GM23338 (cell line): ENCODE measurements at regions not wholly inside any gene's neighbourhood (a gene's known extent, or its start where the extent isn't known, plus 50 kb on each side); places are given as distances from the start of the nearest gene placed in this dataset.
"Not testable (repeated sequence)": the region's sequence is repeated elsewhere in the genome, so short reads cannot be mapped to it uniquely, and the experiment has no call there.

Source experiments
- ATAC-seq: fragments of 200-7000 bp; cut with Tn5 transposase; 3 replicates; pipeline ENCODE4 v1.9.1; 2020
- DNase-seq: peaks from one replicate; pipeline ENCODE4 v3.0.0-alpha.2; 2015; ENCODE audit warnings: low spot score
- H2AFZ ChIP-seq: fragments of 200-600 bp; sonication (generic); 2 replicates; pipeline ENCODE4 v1.8.0; 2016; ENCODE audit warnings: antibody characterized with exemption, mild to moderate bottlenecking, moderate library complexity
- H3F3A ChIP-seq: fragments of 200-600 bp; sonication (generic); replicated peaks from 2 replicates; pipeline ENCODE4 v1.8.0; 2017; ENCODE audit warnings: antibody characterized with exemption, mixed run types, low read depth
- H3K27ac ChIP-seq: fragments of 200-600 bp; sonication (generic); 2 replicates; pipeline ENCODE4 v1.6.1; 2016; ENCODE audit warnings: low read depth
- H3K27me3 ChIP-seq: fragments of 200-600 bp; sonication (generic); 2 replicates; pipeline ENCODE4 v1.8.0; 2016; ENCODE audit warnings: mild to moderate bottlenecking, mixed run types, moderate library complexity; ENCODE audit not compliant: insufficient read depth
- H3K36me3 ChIP-seq: fragments of 200-600 bp; sonication (generic); 2 replicates; pipeline ENCODE4 v1.8.0; 2016; ENCODE audit warnings: mild to moderate bottlenecking; ENCODE audit not compliant: insufficient read depth
- H3K4me1 ChIP-seq: fragments of 200-600 bp; sonication (generic); 2 replicates; pipeline ENCODE4 v1.8.0; 2016; ENCODE audit warnings: mild to moderate bottlenecking, moderate library complexity; ENCODE audit not compliant: insufficient read depth
- H3K4me2 ChIP-seq: fragments of 200-600 bp; sonication (generic); 2 replicates; pipeline ENCODE4 v1.7.1; 2017; ENCODE audit warnings: mixed run types
- H3K4me3 ChIP-seq: fragments of 200-600 bp; sonication (generic); 2 replicates; pipeline ENCODE4 v1.6.1; 2016; ENCODE audit warnings: mixed run types
- H3K79me2 ChIP-seq: fragments of 200-600 bp; sonication (generic); replicated peaks from 2 replicates; pipeline ENCODE4 v1.8.0; 2017; ENCODE audit warnings: mild to moderate bottlenecking; ENCODE audit not compliant: insufficient read depth
- H3K9me2 ChIP-seq: fragments of 200-600 bp; sonication (generic); 2 replicates; pipeline ENCODE4 v1.8.0; 2017; ENCODE audit not compliant: insufficient read depth
- H4K20me1 ChIP-seq: fragments of 200-600 bp; sonication (generic); replicated peaks from 2 replicates; pipeline ENCODE4 v1.8.0; 2017; ENCODE audit warnings: mild to moderate bottlenecking; ENCODE audit not compliant: insufficient read depth
- H3K27ac Mint-ChIP-seq: 2 replicates; pipeline ENCODE4 v1.8.0; 2020; ENCODE audit warnings: inconsistent platforms, mild to moderate bottlenecking, moderate library complexity, mixed read lengths
- H3K27me3 Mint-ChIP-seq: 3 replicates; pipeline ENCODE4 v1.8.0; 2022; ENCODE audit warnings: low read depth, mild to moderate bottlenecking, moderate library complexity, mixed read lengths, inconsistent platforms; ENCODE audit not compliant: insufficient read depth, poor library complexity
- H3K36me3 Mint-ChIP-seq: 3 replicates; pipeline ENCODE4 v1.8.0; 2021; ENCODE audit warnings: low read depth, mild to moderate bottlenecking, inconsistent platforms, moderate library complexity, mixed read lengths
- H3K4me1 Mint-ChIP-seq: 3 replicates; pipeline ENCODE4 v1.8.0; 2020; ENCODE audit warnings: mild to moderate bottlenecking, inconsistent platforms, mixed read lengths
- H3K4me3 Mint-ChIP-seq: 3 replicates; pipeline ENCODE4 v1.8.0; 2021; ENCODE audit warnings: moderate library complexity, mild to moderate bottlenecking, inconsistent platforms, mixed read lengths
- H3K9me3 Mint-ChIP-seq: 3 replicates; pipeline ENCODE4 v1.8.0; 2020; ENCODE audit warnings: moderate library complexity, mild to moderate bottlenecking, inconsistent platforms, mixed read lengths
- CREB1 ChIP-seq: fragments of 250-450 bp; sonication (Bioruptor Pico); IDR thresholded peaks from 2 replicates; pipeline ENCODE4 v1.5.0; 2020; ENCODE audit warnings: low read depth, mild to moderate bottlenecking, moderate library complexity
- ETS1 ChIP-seq: IDR thresholded peaks from 2 replicates; pipeline ENCODE4 v1.6.1; 2016; ENCODE audit warnings: antibody characterized with exemption
- EZH2 ChIP-seq: fragments of 200-600 bp; sonication (generic); IDR thresholded peaks from one replicate; pipeline ENCODE4 v1.8.0; 2017; ENCODE audit warnings: antibody characterized with exemption, mild to moderate bottlenecking, low read depth; ENCODE audit not compliant: unreplicated experiment
- EZH2phosphoT487 ChIP-seq: fragments of 200-600 bp; sonication (generic); IDR thresholded peaks from one replicate; pipeline ENCODE4 v1.8.1; 2018; ENCODE audit warnings: antibody characterized with exemption; ENCODE audit not compliant: unreplicated experiment
- JUNB ChIP-seq: IDR thresholded peaks from one replicate; pipeline ENCODE4 v1.6.1; 2016; ENCODE audit warnings: antibody characterized with exemption; ENCODE audit not compliant: unreplicated experiment
- NANOG ChIP-seq: IDR thresholded peaks from 2 replicates; pipeline ENCODE4 v1.6.1; 2016; ENCODE audit warnings: antibody characterized with exemption, borderline replicate concordance
- POLR2AphosphoS5 ChIP-seq: IDR thresholded peaks from 2 replicates; pipeline ENCODE4 v1.6.1; 2016; ENCODE audit warnings: antibody characterized with exemption, low read depth
- STAT1 ChIP-seq: IDR thresholded peaks from one replicate; pipeline ENCODE4 v1.6.1; 2016; ENCODE audit warnings: antibody characterized with exemption; ENCODE audit not compliant: unreplicated experiment
- ZNF114 ChIP-seq: fragments of 250-450 bp; sonication (Bioruptor Pico); IDR thresholded peaks from 2 replicates; pipeline ENCODE4 v1.5.0; 2020; ENCODE audit warnings: mild to moderate bottlenecking, moderate library complexity
- ZNF331 ChIP-seq: fragments of 250-450 bp; sonication (Bioruptor Pico); IDR thresholded peaks from 2 replicates; pipeline ENCODE4 v1.5.0; 2020; ENCODE audit warnings: low read depth, mild to moderate bottlenecking, moderate library complexity
- ZNF462 ChIP-seq: fragments of 250-450 bp; sonication (Bioruptor Pico); IDR thresholded peaks from 2 replicates; pipeline ENCODE4 v1.5.0; 2020; ENCODE audit warnings: mild to moderate bottlenecking, moderate library complexity

- DNase-seq = no peak
- H3K27ac ChIP-seq = no peak overlapping the region
- H3K4me1 Mint-ChIP-seq = no peaks in the 10 kb centered on the region
- H3K27me3 Mint-ChIP-seq = peaks cover 2% of the 10 kb centered on the region
- TF ChIP-seq CREB1 (no peak), EZH2 (no peak), ZNF331 (no peak), ZNF114 (CRISPR knock-in tag) (no peak), EZH2phosphoT487 (no peak), STAT1 (no peak), JUNB (no peak), POLR2AphosphoS5 (no peak), ETS1 (no peak), NANOG (no peak)
- H4K20me1 ChIP-seq = no peaks in the 10 kb centered on the region; the same call in 1 of the 2 replicates
- no peaks in the 10 kb centered on the region for H3K27me3 ChIP-seq
- no peak overlapping the region for H3K4me3 ChIP-seq
- no peaks in the 10 kb centered on the region for H3K4me1 ChIP-seq
- H3F3A ChIP-seq = no peaks in the 10 kb centered on the region
- no peak overlapping the region for H3K27ac Mint-ChIP-seq
- no peaks in the 10 kb centered on the region for H3K9me2 ChIP-seq
- no peak overlapping the region for H2AFZ ChIP-seq
- ATAC-seq = no peak
- H3K36me3 ChIP-seq = no peaks in the 10 kb centered on the region
- H3K36me3 Mint-ChIP-seq = no peaks in the 10 kb centered on the region
- H3K4me3 Mint-ChIP-seq = no peak overlapping the region
- H3K4me2 ChIP-seq = no peak overlapping the region
- H3K9me3 Mint-ChIP-seq = no peaks in the 10 kb centered on the region
- no peaks in the 10 kb centered on the region for H3K79me2 ChIP-seq
Observed at GRCh38 chr20:4465212-4465611, 216.1 kb upstream of the ADRA1D start.

DNA sequence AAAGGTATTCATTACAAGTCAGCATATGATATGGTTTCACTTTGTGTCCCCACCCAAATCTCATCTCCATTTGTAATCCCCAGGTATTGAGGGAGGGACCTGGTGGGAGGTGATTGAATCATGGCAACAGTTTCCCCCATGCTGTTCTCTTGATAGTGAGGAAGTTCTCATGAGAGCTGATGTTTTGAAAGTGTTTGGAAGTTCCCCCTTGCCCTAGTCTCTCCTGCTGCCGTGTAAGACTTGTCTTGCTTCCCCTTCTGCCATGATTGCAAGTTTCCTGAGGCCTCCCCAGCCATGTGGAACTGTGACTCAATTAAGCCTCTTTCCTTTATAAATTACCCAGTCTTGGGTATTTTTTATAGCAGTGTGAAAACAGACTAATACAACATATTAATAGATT, 213.7 kb upstream of the ADRA1D start:
- not testable (repeated sequence) for H3K9me2 ChIP-seq, H3K27ac ChIP-seq, ATAC-seq, H3K27me3 Mint-ChIP-seq, H2AFZ ChIP-seq, H3K4me3 Mint-ChIP-seq, H3K4me2 ChIP-seq, H3F3A ChIP-seq, H3K4me1 Mint-ChIP-seq, H3K36me3 ChIP-seq, H3K36me3 Mint-ChIP-seq, DNase-seq, H3K27ac Mint-ChIP-seq, H3K79me2 ChIP-seq, H3K27me3 ChIP-seq, H3K4me3 ChIP-seq, H3K9me3 Mint-ChIP-seq, H4K20me1 ChIP-seq
- peaks cover 10% of the 10 kb centered on the region for H3K4me1 ChIP-seq

DNA sequence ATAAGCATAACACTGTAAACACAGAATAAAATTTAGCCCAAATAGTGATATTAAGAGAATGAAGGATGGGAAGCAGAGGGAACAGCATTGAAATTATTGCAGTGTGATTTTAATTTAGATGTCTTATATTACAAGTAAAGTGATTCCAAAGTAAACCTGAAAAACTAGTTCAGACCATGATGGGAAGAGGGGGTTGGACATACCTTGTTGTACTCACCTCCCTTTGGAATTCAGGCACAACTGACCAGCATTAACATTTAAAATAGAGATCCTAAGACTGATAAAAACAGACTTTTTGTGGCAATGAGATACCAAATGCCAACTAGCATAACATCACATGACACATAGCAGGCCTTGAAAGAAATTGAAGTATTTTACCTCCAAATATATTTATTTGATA, 210.0 kb upstream of the ADRA1D start:
- no peak overlapping the region for H3K4me3 Mint-ChIP-seq
- no peak for ATAC-seq
- TF ChIP-seq ZNF462 = no peak
- no peak for TF ChIP-seq NANOG
- TF ChIP-seq ZNF331 = no peak

More for the DNA sequence above, 210.0 kb upstream of the ADRA1D start:
- H4K20me1 ChIP-seq = no peaks in the 10 kb centered on the region
- no peaks in the 10 kb centered on the region for H3K79me2 ChIP-seq
- H3K27ac ChIP-seq = no peak overlapping the region
- H3K36me3 Mint-ChIP-seq = peaks cover 5% of the 10 kb centered on the region; the same call in 2 of the 3 replicates
- H3K36me3 ChIP-seq = no peaks in the 10 kb centered on the region
- H3K27me3 Mint-ChIP-seq = peaks cover 3% of the 10 kb centered on the region
- no peaks in the 10 kb centered on the region for H3F3A ChIP-seq
- H3K27ac Mint-ChIP-seq = no peak overlapping the region
- H3K9me2 ChIP-seq = peaks cover 6% of the 10 kb centered on the region; the same call in 1 of the 2 replicates
- H3K9me3 Mint-ChIP-seq = peaks cover 3% of the 10 kb centered on the region; the same call in 2 of the 3 replicates
- no peak overlapping the region for H2AFZ ChIP-seq
- peaks cover 10% of the 10 kb centered on the region for H3K4me1 ChIP-seq
- peaks cover 20% of the 10 kb centered on the region for H3K4me1 Mint-ChIP-seq
- DNase-seq = peak; percentile 15
- no peaks in the 10 kb centered on the region for H3K27me3 ChIP-seq
- H3K4me2 ChIP-seq = no peak overlapping the region
- no peak overlapping the region for H3K4me3 ChIP-seq
